SK-MEL-5 (cell line): ENCODE measurements at regions not wholly inside any gene's neighbourhood (a gene's known extent, or its start where the extent isn't known, plus 50 kb on each side); places are given as distances from the start of the nearest gene placed in this dataset.

Experiments used
- DNase-seq: peaks from one replicate; pipeline ENCODE4 v3.0.0-alpha.2; 2016; ENCODE audit warnings: low read depth, low spot score
- in situ Hi-C: cut with HindIII; loops from 2 replicates; pipeline ENCODE4 v1.10.0; 2016; ENCODE audit warnings: low sequenced_read_pairs, high pct_unique_total_duplicates, low pct_unique_long_range_greater_than_20kb

- in situ Hi-C loops = no loop called here
- no peak for DNase-seq
Observed at GRCh38 chr2:155701721-155702120, 630.8 kb downstream of the NR4A2 start.

GRCh38 chr2:155696571-155696970 is 636.0 kb downstream of the NR4A2 start:
- DNase-seq = no peak

GRCh38 chr2:155695505-155695904 is 637.0 kb downstream of the NR4A2 start:
- DNase-seq = no peak
- in situ Hi-C loops = no loop called here

More at GRCh38 chr2:155696571-155696970, 636.0 kb downstream of the NR4A2 start:
- in situ Hi-C loops = no loop called here

GRCh38 chr2:155692856-155693255 is 639.7 kb downstream of the NR4A2 start:
- in situ Hi-C loops = no loop called here
- DNase-seq = no peak

- DNase-seq = no peak
- in situ Hi-C loops = no loop called here
Observed at GRCh38 chr2:155692106-155692505, 640.4 kb downstream of the NR4A2 start.

GRCh38 chr2:155690785-155691184 is 641.7 kb downstream of the NR4A2 start:
- DNase-seq = no peak
- in situ Hi-C loops = no loop called here

GRCh38 chr2:155689791-155690190 is 642.7 kb downstream of the NR4A2 start:
- in situ Hi-C loops = no loop called here
- DNase-seq = peak; percentile 99

- in situ Hi-C loops = no loop called here
- DNase-seq = no peak
Observed at GRCh38 chr2:155687181-155687580, 645.3 kb downstream of the NR4A2 start.

GRCh38 chr2:155679647-155680046 is 652.9 kb downstream of the NR4A2 start:
- DNase-seq = no peak
- in situ Hi-C loops = no loop called here

- in situ Hi-C loops = no loop called here
- no peak for DNase-seq
Observed at GRCh38 chr2:155675920-155676319, 656.6 kb downstream of the NR4A2 start.

GRCh38 chr2:155665704-155666103 is 666.8 kb downstream of the NR4A2 start:
- in situ Hi-C loops = no loop called here
- DNase-seq = no peak

GRCh38 chr2:155663265-155663664 is 669.3 kb downstream of the NR4A2 start:
- DNase-seq = no peak

GRCh38 chr2:155662224-155662623 is 670.3 kb downstream of the NR4A2 start:
- DNase-seq = no peak
- in situ Hi-C loops = no loop called here

More at GRCh38 chr2:155663265-155663664, 669.3 kb downstream of the NR4A2 start:
- in situ Hi-C loops = no loop called here

GRCh38 chr2:155653176-155653575 is 679.3 kb downstream of the NR4A2 start:
- in situ Hi-C loops = no loop called here

GRCh38 chr2:155651851-155652250 is 680.7 kb downstream of the NR4A2 start:
- DNase-seq = no peak
- in situ Hi-C loops = no loop called here

More at GRCh38 chr2:155653176-155653575, 679.3 kb downstream of the NR4A2 start:
- DNase-seq = no peak

GRCh38 chr2:155645791-155646190 is 686.7 kb downstream of the NR4A2 start:
- no peak for DNase-seq
- in situ Hi-C loops = no loop called here

- DNase-seq = no peak
- in situ Hi-C loops = no loop called here
Observed at GRCh38 chr2:155643056-155643775, 689.3 kb downstream of the NR4A2 start.

- in situ Hi-C loops = no loop called here
- no peak for DNase-seq
Observed at GRCh38 chr2:155633887-155634570, 698.5 kb downstream of the NR4A2 start.
